Upper lobe of left lung (tissue), 6 donors: ENCODE measurements at regions not wholly inside any gene's neighbourhood (a gene's known extent, or its start where the extent isn't known, plus 50 kb on each side); places are given as distances from the start of the nearest gene placed in this dataset.

Experiments used
- ATAC-seq, 2 donors: fragments of 200-7000 bp; cut with Tn5 transposase; one replicate each; pipeline ENCODE4 v1.9.1; 2022; ENCODE audit warnings: mild to moderate bottlenecking in 2 of 2, moderate library complexity in 2 of 2; ENCODE audit not compliant: low FRiP score in 2 of 2
- DNase-seq, 2 donors: peaks; one replicate each; pipeline ENCODE4 v3.0.0-alpha.2; 2019 to 2020
- H3K27ac ChIP-seq, 4 donors: fragments of 200-600 bp; sonication (generic); one replicate each; pipeline ENCODE4 v1.5.1; 2016 to 2019
- H3K27me3 ChIP-seq, 4 donors: fragments of 200-600 bp; sonication (generic); one replicate each; pipeline ENCODE4 v1.5.1; 2017 to 2019
- H3K36me3 ChIP-seq, 4 donors: fragments of 200-600 bp; sonication (generic); one replicate each; pipeline ENCODE4 v1.5.1; 2016 to 2019
- H3K4me1 ChIP-seq, 4 donors: fragments of 200-600 bp; sonication (generic); one replicate each; pipeline ENCODE4 v1.5.1; 2018 to 2019
- H3K4me3 ChIP-seq, 4 donors: fragments of 200-600 bp; sonication (generic); one replicate each; pipeline ENCODE4 v1.5.1; 2017 to 2019; ENCODE audit warnings: mild to moderate bottlenecking in 2 of 4, moderate library complexity in 1 of 4
- H3K9me3 ChIP-seq, 4 donors: fragments of 200-600 bp; sonication (generic); one replicate each; pipeline ENCODE4 v1.5.1; 2018 to 2019
- EP300 ChIP-seq, 4 donors: sonication (generic); formaldehyde crosslinking; IDR thresholded peaks; one replicate each; pipeline ENCODE4 v1.5.1; 2017; ENCODE audit warnings: antibody characterized with exemption in 4 of 4, control low read depth in 2 of 4
- POLR2A ChIP-seq, 4 donors: fragments of 450-650 bp; IDR thresholded peaks; one replicate each; pipeline ENCODE4 v1.5.1; 2016 to 2017; ENCODE audit warnings: antibody characterized with exemption in 4 of 4, mild to moderate bottlenecking in 2 of 4
- POLR2AphosphoS5 ChIP-seq, 2 donors: sonication (generic); formaldehyde crosslinking; IDR thresholded peaks; one replicate each; pipeline ENCODE4 v1.5.1; 2017; ENCODE audit warnings: antibody characterized with exemption in 2 of 2
- WGBS, 2 donors: methylation state at CpG; one replicate each; pipeline ENCODE4 v1.1.5; 2017 to 2018; 5-methylcytosine and 5-hydroxymethylcytosine counted together
- TF ChIP-seq, protein P1 (sequence below), 6 experiments: fragments of 450-650 bp in 4 of 6; fragments of 200-600 bp in 2 of 6; sonication (generic) in 2 of 6; IDR thresholded peaks; one replicate each; pipeline ENCODE4 v1.5.1; 2016 to 2019; ENCODE audit warnings: antibody characterized with exemption in 6 of 6
- donor health status: DM: no; HTN: no; CAD: no; lungs with moderate emphysema.
- donor health status: DM: no; HTN: yes; CAD: no; lungs with severe emphysema.

DNA sequence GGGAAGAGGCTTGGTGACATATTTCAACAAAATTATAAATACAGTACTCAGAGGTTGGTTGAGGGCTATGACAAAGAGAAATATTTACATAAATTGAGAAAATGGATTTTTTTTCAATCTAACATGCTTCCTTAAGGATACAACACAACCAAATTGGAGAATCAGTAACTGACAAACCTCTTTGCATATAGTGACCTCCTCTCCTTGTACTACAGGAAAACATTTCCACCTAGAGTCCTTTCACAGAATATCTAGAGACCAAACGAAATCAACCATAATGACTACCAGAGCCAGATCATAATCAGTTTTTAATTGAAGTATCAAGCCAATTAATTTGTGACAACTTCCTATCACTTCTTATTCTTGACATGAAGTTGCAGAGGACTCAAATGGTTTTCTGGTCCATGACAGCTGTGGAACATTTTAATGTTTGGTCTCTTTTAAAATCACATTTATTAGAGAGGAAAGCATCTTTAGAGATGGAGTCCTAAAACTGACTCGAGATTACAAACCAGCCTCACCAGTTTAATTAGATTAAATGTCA, 1636.5 kb upstream of the C9orf72 start:
- DNase-seq = no peak
- no peak overlapping the region for H3K4me3 ChIP-seq
- ATAC-seq = no peak
- 36 to 56% methylated on average over 2 of the region's 2 CpGs for WGBS, 2 donors
- H3K4me1 ChIP-seq = peaks cover 12 to 34% (median 19%) of the 10 kb centered on the region in 4 donors
- H3K9me3 ChIP-seq = no peaks in the 10 kb centered on the region
- TF ChIP-seq, protein P1, sequence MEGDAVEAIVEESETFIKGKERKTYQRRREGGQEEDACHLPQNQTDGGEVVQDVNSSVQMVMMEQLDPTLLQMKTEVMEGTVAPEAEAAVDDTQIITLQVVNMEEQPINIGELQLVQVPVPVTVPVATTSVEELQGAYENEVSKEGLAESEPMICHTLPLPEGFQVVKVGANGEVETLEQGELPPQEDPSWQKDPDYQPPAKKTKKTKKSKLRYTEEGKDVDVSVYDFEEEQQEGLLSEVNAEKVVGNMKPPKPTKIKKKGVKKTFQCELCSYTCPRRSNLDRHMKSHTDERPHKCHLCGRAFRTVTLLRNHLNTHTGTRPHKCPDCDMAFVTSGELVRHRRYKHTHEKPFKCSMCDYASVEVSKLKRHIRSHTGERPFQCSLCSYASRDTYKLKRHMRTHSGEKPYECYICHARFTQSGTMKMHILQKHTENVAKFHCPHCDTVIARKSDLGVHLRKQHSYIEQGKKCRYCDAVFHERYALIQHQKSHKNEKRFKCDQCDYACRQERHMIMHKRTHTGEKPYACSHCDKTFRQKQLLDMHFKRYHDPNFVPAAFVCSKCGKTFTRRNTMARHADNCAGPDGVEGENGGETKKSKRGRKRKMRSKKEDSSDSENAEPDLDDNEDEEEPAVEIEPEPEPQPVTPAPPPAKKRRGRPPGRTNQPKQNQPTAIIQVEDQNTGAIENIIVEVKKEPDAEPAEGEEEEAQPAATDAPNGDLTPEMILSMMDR (IDR thresholded peaks at IDR 0.05) = no peak
- no peak for TF ChIP-seq EP300 (IDR thresholded peaks at IDR 0.05)
- no peak for TF ChIP-seq POLR2A (IDR thresholded peaks at IDR 0.05)
- TF ChIP-seq POLR2AphosphoS5 (IDR thresholded peaks at IDR 0.05) = no peak
- no peak overlapping the region for H3K27ac ChIP-seq
- H3K36me3 ChIP-seq = no peaks in the 10 kb centered on the region
- H3K27me3 ChIP-seq = peaks cover 0 to 32% (median 15%) of the 10 kb centered on the region in 4 donors

DNA sequence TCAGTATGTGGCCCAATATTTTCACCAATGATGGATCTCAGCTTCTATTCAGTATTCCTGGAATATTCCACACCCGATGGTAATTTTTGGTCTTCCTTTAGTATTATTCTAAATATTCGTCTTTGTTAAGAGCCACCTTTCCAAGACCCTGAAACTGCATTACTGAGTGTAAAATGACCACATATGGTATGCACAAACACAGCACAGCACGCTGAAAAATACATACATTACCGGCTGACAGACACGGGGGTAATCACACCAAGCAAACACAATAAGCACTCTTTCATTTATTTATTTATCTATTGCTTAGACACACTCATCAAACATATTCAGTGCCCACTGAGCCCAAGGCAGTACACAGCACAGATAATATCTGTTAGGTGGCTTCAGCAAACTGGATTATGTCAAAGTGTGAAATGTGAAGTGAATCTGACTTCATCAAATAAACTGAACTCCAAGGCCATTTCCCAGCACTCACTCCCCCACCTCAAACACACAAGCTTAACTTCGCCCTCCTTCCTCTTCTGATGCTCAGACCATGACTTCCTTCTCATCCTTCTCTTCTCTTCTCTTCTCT, 1637.8 kb upstream of the C9orf72 start:
- no peaks in the 10 kb centered on the region for H3K36me3 ChIP-seq
- H3K4me1 ChIP-seq = peaks cover 12 to 37% (median 21%) of the 10 kb centered on the region in 4 donors
- no peak overlapping the region for H3K27ac ChIP-seq
- DNase-seq (no peak), ATAC-seq (no peak)
- no peaks in the 10 kb centered on the region for H3K9me3 ChIP-seq
- no peak for TF ChIP-seq POLR2A (IDR thresholded peaks at IDR 0.05)
- no peak for TF ChIP-seq EP300 (IDR thresholded peaks at IDR 0.05)
- no peak for TF ChIP-seq POLR2AphosphoS5 (IDR thresholded peaks at IDR 0.05)
- TF ChIP-seq, protein P1 (IDR thresholded peaks at IDR 0.05) = no peak
- peaks cover 0 to 35% (median 16%) of the 10 kb centered on the region in 4 donors for H3K27me3 ChIP-seq
- WGBS, 2 donors = 39 to 40% methylated on average over 6 of the region's 6 CpGs
- no peak overlapping the region for H3K4me3 ChIP-seq

DNA sequence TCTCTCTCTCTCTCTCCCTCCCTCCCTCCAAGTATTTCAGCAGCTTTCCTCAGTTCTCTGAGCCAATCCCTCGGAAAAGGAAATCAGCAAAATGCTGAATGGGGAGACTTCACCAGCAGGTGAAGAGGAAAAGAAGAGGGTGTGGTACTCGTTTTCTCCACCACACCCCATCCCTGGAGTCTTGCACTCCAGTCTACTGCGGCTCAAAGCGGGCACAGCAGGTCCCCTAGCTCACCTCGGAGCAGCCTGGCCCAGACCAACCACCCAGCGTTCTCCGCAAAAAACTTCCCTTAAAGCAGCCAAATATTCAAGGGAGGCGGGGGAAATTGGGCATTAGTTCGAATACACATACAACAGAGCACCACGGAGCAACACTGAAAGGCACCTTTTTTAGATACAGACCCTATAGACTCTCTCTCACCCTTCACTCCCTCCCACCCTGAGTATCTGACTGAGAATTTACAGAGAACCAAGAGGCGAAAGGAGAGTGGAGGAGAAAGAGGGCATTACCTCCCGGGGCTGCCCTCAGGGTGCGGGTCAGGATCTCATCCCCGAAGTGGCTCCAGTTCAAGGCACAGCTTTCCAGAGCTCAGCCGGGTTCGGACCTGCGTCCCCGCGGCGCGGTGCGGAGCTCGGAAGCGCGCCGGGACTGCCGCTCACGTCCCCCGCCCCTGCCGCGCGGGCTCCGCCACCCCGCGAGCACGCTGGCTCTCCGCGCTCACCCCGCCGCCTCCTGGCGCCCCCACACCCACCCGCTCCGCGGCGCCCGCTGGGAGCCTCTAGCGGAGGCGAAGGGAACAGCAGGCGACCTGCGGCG, 1638.5 kb upstream of the C9orf72 start:
- TF ChIP-seq POLR2AphosphoS5 (IDR thresholded peaks at IDR 0.05) = no peak
- TF ChIP-seq, protein P1 (IDR thresholded peaks at IDR 0.05) = peak; percentile 47 to 82 (median 68)
- Histone ChIP-seq H3K36me3 (no peaks in the 10 kb centered on the region), H3K4me3 (peak overlapping the region in 3 of 4 donors; percentile 26 to 45 (median 35)), H3K27me3 (peaks cover 0 to 35% (median 16%) of the 10 kb centered on the region in 4 donors), H3K27ac (no peak overlapping the region), H3K9me3 (no peaks in the 10 kb centered on the region), H3K4me1 (peaks cover 12 to 37% (median 21%) of the 10 kb centered on the region in 4 donors)
- peak; percentile 62 to 90 for ATAC-seq
- DNase-seq = peak; percentile 29 to 91
- 4 to 8% methylated on average over 16 to 35 of the region's 51 CpGs for WGBS, 2 donors

DNA sequence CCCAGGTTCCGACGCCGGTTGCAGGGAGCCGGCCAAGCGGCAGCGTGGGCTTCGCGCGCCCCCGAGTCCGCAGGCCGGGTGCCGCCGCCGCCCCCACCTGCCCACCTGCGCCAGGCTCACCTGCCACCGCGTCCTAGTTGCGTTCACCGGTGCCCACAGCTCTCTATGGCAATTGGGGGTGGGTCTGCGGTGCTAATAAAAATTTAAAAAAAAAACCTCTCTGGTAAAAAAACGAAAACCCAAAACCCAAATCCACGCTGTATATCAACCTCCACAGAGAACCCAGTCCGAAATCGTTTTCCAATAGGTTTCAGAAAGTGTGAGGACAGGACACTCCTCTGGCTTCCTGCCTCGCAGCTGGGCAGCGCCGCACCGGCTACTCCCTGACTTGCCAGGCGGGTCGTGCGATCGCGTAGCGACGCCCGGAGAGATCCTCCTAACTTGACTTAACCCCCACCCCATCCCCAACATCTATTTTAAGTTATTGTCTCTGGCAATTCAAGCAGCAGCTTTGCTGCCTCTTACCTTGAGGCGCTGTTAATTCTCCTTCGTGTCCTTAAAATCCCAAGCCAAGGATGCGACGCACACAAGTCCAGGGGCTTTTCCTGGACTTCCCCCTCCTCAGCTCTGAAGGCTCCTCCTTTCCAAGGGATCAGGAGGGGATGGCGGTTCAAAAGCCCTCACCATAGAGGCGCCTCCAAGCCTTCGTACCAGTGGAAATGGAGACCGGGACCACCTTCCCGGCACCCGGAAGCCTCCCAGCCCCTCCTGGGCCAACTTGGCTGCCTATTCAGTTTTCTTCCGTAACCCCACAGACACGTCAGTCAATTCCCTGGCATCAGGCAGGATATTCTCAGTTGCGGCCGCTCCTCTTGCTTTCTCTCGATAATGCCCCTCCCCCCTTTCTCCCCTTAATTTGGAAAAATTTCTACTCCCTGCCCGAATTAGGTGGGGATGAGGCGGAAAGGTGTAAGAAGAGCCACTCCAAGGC, 1639.4 kb upstream of the C9orf72 start:
- peak overlapping the region in 3 of 4 donors; percentile 26 to 45 (median 35) for H3K4me3 ChIP-seq
- H3K36me3 ChIP-seq = no peaks in the 10 kb centered on the region
- WGBS, 2 donors = 4% methylated on average over 33 to 48 of the region's 54 CpGs
- ATAC-seq (peak in 1 of 2 donors; percentile 28), DNase-seq (peak in 1 of 2 donors; percentile 68)
- H3K4me1 ChIP-seq = peaks cover 12 to 37% (median 21%) of the 10 kb centered on the region in 4 donors
- peaks cover 0 to 35% (median 16%) of the 10 kb centered on the region in 4 donors for H3K27me3 ChIP-seq
- H3K9me3 ChIP-seq = no peaks in the 10 kb centered on the region
- H3K27ac ChIP-seq = no peak overlapping the region
- TF ChIP-seq, protein P1 (IDR thresholded peaks at IDR 0.05) = no peak
- TF ChIP-seq POLR2AphosphoS5 (IDR thresholded peaks at IDR 0.05) (no peak), POLR2A (IDR thresholded peaks at IDR 0.05) (no peak), EP300 (IDR thresholded peaks at IDR 0.05) (no peak)
